ENCODE measurements at regions not wholly inside any gene's neighbourhood (a gene's known extent, or its start where the extent isn't known, plus 50 kb on each side); places are given as distances from the start of the nearest gene placed in this dataset.

DNA sequence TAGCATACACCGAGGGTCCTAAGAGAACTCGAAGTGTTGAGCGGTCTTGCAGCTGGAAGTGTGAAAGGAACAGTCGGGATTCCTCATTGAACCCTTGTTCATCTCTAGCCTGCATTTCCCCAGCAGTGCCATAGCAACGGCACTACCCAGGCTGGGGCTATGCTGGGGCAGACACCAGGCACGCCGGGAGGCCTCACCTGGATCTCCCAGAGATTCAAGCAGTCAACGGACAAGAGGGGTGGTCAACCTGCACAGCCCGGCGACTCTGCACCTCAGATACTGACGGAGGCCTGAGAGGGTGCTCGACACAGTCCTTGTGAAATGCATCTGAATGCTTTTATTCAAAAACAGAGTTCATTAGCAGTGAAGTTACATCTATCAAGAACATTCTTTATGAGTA, 604.2 kb downstream of the GALR1 start:
- Histone ChIP-seq H3K79me2 (ENCODE audit: insufficient read depth, low read length) (no peaks in the 10 kb centered on the region), H3K27ac (ENCODE audit: extremely low read length, insufficient read depth, low read length) (no peak overlapping the region), H3K36me3 (replicated peaks in 1 of 2; ENCODE audit: control insufficient read depth in 1 of 2, insufficient read depth in 2 of 2, low read length in 2 of 2) (no peaks in the 10 kb centered on the region), H3K9ac (ENCODE audit: insufficient read depth, low read depth, low read length) (no peak overlapping the region), H4K20me1 (ENCODE audit: insufficient read depth, low read length) (no peaks in the 10 kb centered on the region), H3K4me1 (ENCODE audit: insufficient read depth, low read length) (no peaks in the 10 kb centered on the region), H3K4me2 (ENCODE audit: low read depth, low read length) (no peak overlapping the region), H3K9me3 (ENCODE audit: low read length) (no peaks in the 10 kb centered on the region), H3K4me3 (replicated peaks in 1 of 3; ENCODE audit: insufficient read depth in 1 of 3, low read depth in 2 of 3, low read length in 3 of 3) (no peak overlapping the region), H2AFZ (ENCODE audit: low read length) (no peak overlapping the region), H3K27me3 (ENCODE audit: control insufficient read depth in 1 of 2, insufficient read depth in 2 of 2, low read length in 2 of 2) (peaks cover 1 to 32% of the 10 kb centered on the region in 2 experiments)
- ChIA-PET CTCF (ENCODE audit: low intra/inter-chr PET ratio, low total read pairs) (no interaction called here), POLR2A (no interaction called here)
- DNase-seq (ENCODE audit: low spot score): no peak
- intact Hi-C loops (cut with micrococcal nuclease; ENCODE audit: unreplicated experiment) (no loop called here), in situ Hi-C loops (cut with HindIII; ENCODE audit: extremely low pct_ligation_motif_present, low pct_unique_long_range_greater_than_20kb) (no loop called here)
- BruUV-seq (replicated peaks): no TSS peak
- no peak for FAIRE-seq
- TF ChIP-seq RAD21 (CRISPR knock-in tag; IDR thresholded peaks at IDR 0.05): no peak
- TF ChIP-seq, protein P1, sequence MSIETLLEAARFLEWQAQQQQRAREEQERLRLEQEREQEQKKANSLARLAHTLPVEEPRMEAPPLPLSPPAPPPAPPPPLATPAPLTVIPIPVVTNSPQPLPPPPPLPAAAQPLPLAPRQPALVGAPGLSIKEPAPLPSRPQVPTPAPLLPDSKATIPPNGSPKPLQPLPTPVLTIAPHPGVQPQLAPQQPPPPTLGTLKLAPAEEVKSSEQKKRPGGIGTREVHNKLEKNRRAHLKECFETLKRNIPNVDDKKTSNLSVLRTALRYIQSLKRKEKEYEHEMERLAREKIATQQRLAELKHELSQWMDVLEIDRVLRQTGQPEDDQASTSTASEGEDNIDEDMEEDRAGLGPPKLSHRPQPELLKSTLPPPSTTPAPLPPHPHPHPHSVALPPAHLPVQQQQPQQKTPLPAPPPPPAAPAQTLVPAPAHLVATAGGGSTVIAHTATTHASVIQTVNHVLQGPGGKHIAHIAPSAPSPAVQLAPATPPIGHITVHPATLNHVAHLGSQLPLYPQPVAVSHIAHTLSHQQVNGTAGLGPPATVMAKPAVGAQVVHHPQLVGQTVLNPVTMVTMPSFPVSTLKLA (IDR thresholded peaks at IDR 0.05): no peak
- no peak for TF ChIP-seq SRSF4 (IDR thresholded peaks at IDR 0.05; ENCODE audit: low read depth, low read length, poor library complexity, severe bottlenecking)
- no peak for TF ChIP-seq SP5 (CRISPR knock-in tag; IDR thresholded peaks at IDR 0.05; ENCODE audit: borderline replicate concordance, low read depth)
- TF ChIP-seq, protein P2, sequence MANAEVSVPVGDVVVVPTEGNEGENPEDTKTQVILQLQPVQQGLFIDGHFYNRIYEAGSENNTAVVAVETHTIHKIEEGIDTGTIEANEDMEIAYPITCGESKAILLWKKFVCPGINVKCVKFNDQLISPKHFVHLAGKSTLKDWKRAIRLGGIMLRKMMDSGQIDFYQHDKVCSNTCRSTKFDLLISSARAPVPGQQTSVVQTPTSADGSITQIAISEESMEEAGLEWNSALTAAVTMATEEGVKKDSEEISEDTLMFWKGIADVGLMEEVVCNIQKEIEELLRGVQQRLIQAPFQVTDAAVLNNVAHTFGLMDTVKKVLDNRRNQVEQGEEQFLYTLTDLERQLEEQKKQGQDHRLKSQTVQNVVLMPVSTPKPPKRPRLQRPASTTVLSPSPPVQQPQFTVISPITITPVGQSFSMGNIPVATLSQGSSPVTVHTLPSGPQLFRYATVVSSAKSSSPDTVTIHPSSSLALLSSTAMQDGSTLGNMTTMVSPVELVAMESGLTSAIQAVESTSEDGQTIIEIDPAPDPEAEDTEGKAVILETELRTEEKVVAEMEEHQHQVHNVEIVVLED (CRISPR knock-in tag; IDR thresholded peaks at IDR 0.05; ENCODE audit: borderline replicate concordance): no peak
- TF ChIP-seq, protein P3, sequence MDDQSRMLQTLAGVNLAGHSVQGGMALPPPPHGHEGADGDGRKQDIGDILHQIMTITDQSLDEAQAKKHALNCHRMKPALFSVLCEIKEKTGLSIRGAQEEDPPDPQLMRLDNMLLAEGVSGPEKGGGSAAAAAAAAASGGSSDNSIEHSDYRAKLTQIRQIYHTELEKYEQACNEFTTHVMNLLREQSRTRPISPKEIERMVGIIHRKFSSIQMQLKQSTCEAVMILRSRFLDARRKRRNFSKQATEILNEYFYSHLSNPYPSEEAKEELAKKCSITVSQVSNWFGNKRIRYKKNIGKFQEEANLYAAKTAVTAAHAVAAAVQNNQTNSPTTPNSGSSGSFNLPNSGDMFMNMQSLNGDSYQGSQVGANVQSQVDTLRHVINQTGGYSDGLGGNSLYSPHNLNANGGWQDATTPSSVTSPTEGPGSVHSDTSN (CRISPR knock-in tag; IDR thresholded peaks at IDR 0.05; ENCODE audit: borderline replicate concordance): no peak
- WGBS (ENCODE audit: low lambda C conversion rate): 9% methylated on average over 5 of the region's 12 CpGs
- ATAC-seq: no peak

All from HepG2 (cell line).